ENCODE measurements at regions not wholly inside any gene's neighbourhood (a gene's known extent, or its start where the extent isn't known, plus 50 kb on each side); places are given as distances from the start of the nearest gene placed in this dataset.

GRCh38 chr21:23633447-23633940, 1973.8 kb downstream of the MRPL39 start:
- TF ChIP-seq CTCF (IDR thresholded peaks at IDR 0.05; ENCODE audit: borderline replicate concordance) = no peak
- intact Hi-C loops (cut with micrococcal nuclease) = no loop called here
- no peaks in the 10 kb centered on the region for H3K36me3 ChIP-seq
- H3K27ac ChIP-seq (replicated peaks) = no peak overlapping the region
- no peak for DNase-seq
- H3K9me3 ChIP-seq (replicated peaks) = peaks cover under 1% of the 10 kb centered on the region
- no peak overlapping the region for H3K4me3 ChIP-seq
- H3K27me3 ChIP-seq (ENCODE audit: low read depth) = no peaks in the 10 kb centered on the region
- H3K4me1 ChIP-seq = no peaks in the 10 kb centered on the region

GRCh38 chr21:23624281-23624680, 1983.0 kb downstream of the MRPL39 start:
- H3K36me3 ChIP-seq = no peaks in the 10 kb centered on the region
- no peak overlapping the region for H3K27ac ChIP-seq (replicated peaks)
- intact Hi-C loops (cut with micrococcal nuclease) = no loop called here
- no peaks in the 10 kb centered on the region for H3K4me1 ChIP-seq
- no peak for TF ChIP-seq CTCF (IDR thresholded peaks at IDR 0.05; ENCODE audit: borderline replicate concordance)
- peaks cover 7% of the 10 kb centered on the region for H3K9me3 ChIP-seq (replicated peaks)
- H3K4me3 ChIP-seq = no peak overlapping the region
- H3K27me3 ChIP-seq (ENCODE audit: low read depth) = no peaks in the 10 kb centered on the region
- no peak for DNase-seq

GRCh38 chr21:23613014-23613413, 1994.3 kb downstream of the MRPL39 start:
- no peak for TF ChIP-seq CTCF (IDR thresholded peaks at IDR 0.05; ENCODE audit: borderline replicate concordance)
- Histone ChIP-seq H3K9me3 (replicated peaks) (no peaks in the 10 kb centered on the region), H3K4me3 (no peak overlapping the region), H3K27ac (replicated peaks) (no peak overlapping the region), H3K36me3 (no peaks in the 10 kb centered on the region), H3K4me1 (no peaks in the 10 kb centered on the region), H3K27me3 (ENCODE audit: low read depth) (no peaks in the 10 kb centered on the region)
- intact Hi-C loops (cut with micrococcal nuclease) = no loop called here
- no peak for DNase-seq

- TF ChIP-seq CTCF (IDR thresholded peaks at IDR 0.05; ENCODE audit: borderline replicate concordance) = no peak
- H3K27me3 ChIP-seq (ENCODE audit: low read depth) = no peaks in the 10 kb centered on the region
These were observed 1995.1 kb downstream of the MRPL39 start for GRCh38 chr21:23612210-23612609.

GRCh38 chr21:23607782-23608431, 1999.4 kb downstream of the MRPL39 start:
- peaks cover 3% of the 10 kb centered on the region for H3K9me3 ChIP-seq (replicated peaks)
- H3K36me3 ChIP-seq = no peaks in the 10 kb centered on the region
- DNase-seq = no peak
- no peak for TF ChIP-seq CTCF (IDR thresholded peaks at IDR 0.05; ENCODE audit: borderline replicate concordance)
- H3K4me3 ChIP-seq = no peak overlapping the region
- intact Hi-C loops (cut with micrococcal nuclease) = no loop called here
- H3K27ac ChIP-seq (replicated peaks) = no peak overlapping the region
- H3K27me3 ChIP-seq (ENCODE audit: low read depth) = no peaks in the 10 kb centered on the region
- no peaks in the 10 kb centered on the region for H3K4me1 ChIP-seq

More at GRCh38 chr21:23612210-23612609, 1995.1 kb downstream of the MRPL39 start:
- intact Hi-C loops (cut with micrococcal nuclease) = no loop called here
- Histone ChIP-seq H3K36me3 (no peaks in the 10 kb centered on the region), H3K9me3 (replicated peaks) (no peaks in the 10 kb centered on the region), H3K27ac (replicated peaks) (no peak overlapping the region), H3K4me1 (no peaks in the 10 kb centered on the region), H3K4me3 (no peak overlapping the region)
- no peak for DNase-seq

Measured in left ventricle myocardium inferior (tissue), 1 donor.